ENCODE measurements at regions not wholly inside any gene's neighbourhood (a gene's known extent, or its start where the extent isn't known, plus 50 kb on each side); places are given as distances from the start of the nearest gene placed in this dataset.

GRCh38 chr9:27787891-27788290 lies 214.6 kb upstream of the C9orf72 start:
- intact Hi-C loops (cut with DNase I; ENCODE audit: low total_unique reads) = no loop called here
- TF ChIP-seq POLR2A (IDR thresholded peaks at IDR 0.05) (no peak), CTCF (IDR thresholded peaks at IDR 0.05) (no peak)
- WGBS, 2 donors = 64 to 68% methylated on average over 2 of the region's 2 CpGs
- DNase-seq (ENCODE audit: low spot score in 2 of 2) = no peak
- H3K4me3 ChIP-seq (ENCODE audit: low read depth, poor library complexity, severe bottlenecking) = no peak overlapping the region

DNA sequence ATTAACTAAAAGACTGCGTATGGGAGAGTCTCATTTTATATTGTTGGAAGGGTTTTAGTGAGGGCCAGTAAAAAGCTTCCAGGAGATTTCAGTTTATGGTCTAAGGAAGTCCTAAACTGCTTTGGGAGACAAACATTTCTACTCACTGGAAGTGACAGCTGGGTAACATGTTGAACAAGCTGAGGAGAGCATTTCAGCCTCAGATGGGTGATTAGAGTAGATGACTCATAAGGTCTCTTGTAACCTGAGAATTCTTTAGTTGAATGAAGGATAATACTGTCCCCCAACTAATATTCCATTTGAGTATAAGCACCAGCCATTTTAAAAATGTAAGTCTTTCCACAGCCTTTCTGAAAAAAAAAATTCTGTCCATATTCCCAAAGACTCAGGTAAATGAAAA lies 218.0 kb upstream of the C9orf72 start:
- no peak overlapping the region for H3K4me3 ChIP-seq (ENCODE audit: low read depth, poor library complexity, severe bottlenecking)
- TF ChIP-seq CTCF (IDR thresholded peaks at IDR 0.05) = no peak
- TF ChIP-seq POLR2A (IDR thresholded peaks at IDR 0.05) = no peak
- no peak for DNase-seq (ENCODE audit: low spot score in 2 of 2)
- WGBS, 2 donors = 78 to 88% methylated on average over 1 of the region's 1 CpG
- intact Hi-C loops (cut with DNase I; ENCODE audit: low total_unique reads) = no loop called here

DNA sequence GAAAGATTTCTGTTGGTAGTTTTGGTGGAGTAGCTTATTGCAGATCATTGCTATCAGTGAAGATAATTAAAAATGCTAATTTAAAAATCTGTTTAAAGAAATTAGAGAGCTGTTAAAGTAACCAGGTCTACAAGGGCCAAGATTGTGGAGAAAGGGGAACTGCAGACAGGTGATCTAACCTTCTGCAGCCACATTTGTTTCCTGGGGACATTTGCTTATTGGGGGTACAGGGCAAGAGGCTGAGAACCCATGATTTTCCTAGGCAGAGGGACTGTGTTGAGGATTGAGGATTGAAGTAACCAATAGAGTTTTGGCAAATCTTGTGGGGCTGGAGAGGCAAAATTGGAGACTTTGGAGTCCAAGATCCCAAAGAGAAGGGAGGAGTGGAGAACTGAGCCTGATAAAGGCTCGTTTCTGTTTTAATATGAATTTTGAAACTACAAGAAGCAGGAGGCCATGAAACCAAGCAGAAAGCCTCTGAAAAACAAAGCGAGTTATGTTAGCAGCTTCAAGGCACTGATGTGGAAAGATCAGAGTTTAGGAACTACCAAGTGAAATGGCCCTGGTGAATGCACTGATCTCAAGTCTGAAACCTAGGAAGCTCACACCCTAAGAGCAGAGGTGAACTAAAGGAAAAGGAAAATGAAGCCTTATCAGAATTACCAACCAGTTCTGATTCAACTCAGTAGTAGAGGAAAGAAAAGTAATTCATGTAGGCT lies 219.8 kb upstream of the C9orf72 start:
- H3K4me3 ChIP-seq (ENCODE audit: low read depth, poor library complexity, severe bottlenecking) = no peak overlapping the region
- DNase-seq (ENCODE audit: low spot score in 2 of 2) = no peak
- 67 to 70% methylated on average over 2 of the region's 2 CpGs for whole genome bisulfite sequencing, 2 donors
- TF ChIP-seq POLR2A (IDR thresholded peaks at IDR 0.05) (no peak), CTCF (IDR thresholded peaks at IDR 0.05) (no peak)
- intact Hi-C loops (cut with DNase I; ENCODE audit: low total_unique reads) = no loop called here

GRCh38 chr9:27799326-27799725 lies 226.0 kb upstream of the C9orf72 start:
- intact Hi-C loops (cut with DNase I; ENCODE audit: low total_unique reads) = no loop called here
- H3K4me3 ChIP-seq (ENCODE audit: low read depth, poor library complexity, severe bottlenecking) = no peak overlapping the region

DNA sequence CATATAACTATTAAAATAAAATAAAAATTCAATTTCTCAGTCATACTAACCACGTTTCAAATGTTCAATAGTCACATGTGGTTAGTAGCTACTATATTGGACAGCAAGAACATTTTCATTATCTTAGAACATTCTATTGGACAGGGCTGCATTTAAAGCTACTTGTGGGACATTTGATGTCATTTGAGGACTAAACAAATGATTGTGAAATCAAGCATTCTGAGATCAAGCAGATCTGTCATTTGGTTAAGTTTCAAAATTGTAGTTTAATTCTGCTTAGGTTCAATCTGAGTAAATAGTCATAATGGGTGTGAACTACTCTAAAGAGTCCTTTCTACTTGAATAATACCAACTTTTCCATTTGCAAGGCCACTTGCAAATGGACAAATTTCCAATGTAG lies 226.9 kb upstream of the C9orf72 start:
- H3K4me3 ChIP-seq (ENCODE audit: low read depth, poor library complexity, severe bottlenecking) = no peak overlapping the region
- no peak for DNase-seq (ENCODE audit: low spot score in 2 of 2)
- TF ChIP-seq CTCF (IDR thresholded peaks at IDR 0.05) = no peak
- TF ChIP-seq POLR2A (IDR thresholded peaks at IDR 0.05) = no peak
- intact Hi-C loops (cut with DNase I; ENCODE audit: low total_unique reads) = no loop called here
- 22 to 24% methylated on average over 1 of the region's 1 CpG for whole genome bisulfite sequencing, 2 donors

More at GRCh38 chr9:27799326-27799725, 226.0 kb upstream of the C9orf72 start:
- TF ChIP-seq CTCF (IDR thresholded peaks at IDR 0.05) (no peak), POLR2A (IDR thresholded peaks at IDR 0.05) (no peak)
- 52 to 54% methylated on average over 1 of the region's 1 CpG for WGBS, 2 donors
- no peak for DNase-seq (ENCODE audit: low spot score in 2 of 2)

Data from lower leg skin (tissue), 4 donors.